H1 (cell line): ENCODE measurements at regions not wholly inside any gene's neighbourhood (a gene's known extent, or its start where the extent isn't known, plus 50 kb on each side); places are given as distances from the start of the nearest gene placed in this dataset.

Source experiments
- BACH1 ChIP-seq: IDR thresholded peaks from 2 replicates; pipeline ENCODE4 v1.6.1; 2012; ENCODE audit warnings: low read length, improper control_type of control experiment
- RXRA ChIP-seq: IDR thresholded peaks from 2 replicates; pipeline ENCODE4 v1.6.1; 2011; ENCODE audit warnings: low read depth, mild to moderate bottlenecking, low read length, moderate library complexity; ENCODE audit not compliant: insufficient read depth
- SAP30 ChIP-seq: fragments of 300-600 bp; sonication (generic); IDR thresholded peaks from 2 replicates; pipeline ENCODE4 v1.7.1; 2012; ENCODE audit warnings: low read length, moderate library complexity, mild to moderate bottlenecking, inconsistent platforms; ENCODE audit not compliant: insufficient read depth, insufficient replicate concordance

DNA sequence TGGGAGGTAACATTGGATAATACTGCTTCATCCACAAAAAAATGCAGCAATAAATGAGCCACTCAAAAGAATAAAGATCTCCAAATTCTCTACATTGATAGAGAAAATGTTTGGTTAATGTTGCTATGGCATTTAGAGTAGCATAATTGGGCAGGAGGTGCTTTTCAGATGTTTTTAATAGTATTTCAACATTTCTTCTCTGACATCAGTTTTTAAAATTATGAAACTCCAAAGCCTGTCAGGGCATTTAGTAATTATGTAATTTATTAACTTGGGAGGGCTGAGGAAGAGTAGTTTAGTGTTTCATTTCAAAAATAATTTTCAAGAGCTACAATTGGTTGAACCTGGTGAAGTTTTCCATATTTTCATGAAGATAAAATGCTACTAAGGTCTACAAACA is 211.3 kb upstream of the INTU start (continued):
- no peak for TF ChIP-seq BACH1
- TF ChIP-seq SAP30, result no peak
- TF ChIP-seq RXRA, result no peak
- TF ChIP-seq, all 59 proteins: peak for 0
